ENCODE measurements at regions not wholly inside any gene's neighbourhood (a gene's known extent, or its start where the extent isn't known, plus 50 kb on each side); places are given as distances from the start of the nearest gene placed in this dataset.

- FAIRE-seq (no peak), DNase-seq (ENCODE audit: low read depth, low spot score) (no peak)
- dilution Hi-C loops (cut with MboI; ENCODE audit: extremely low pct_ligation_motif_present, low sequenced_read_pairs) = no loop called here
- H3K27ac ChIP-seq (ENCODE audit: control insufficient read depth, insufficient read depth, low read length) = no peak overlapping the region
- TF ChIP-seq EZH2 (IDR thresholded peaks at IDR 0.05; ENCODE audit: low read length) = no peak
- no peak for TF ChIP-seq CTCF (optimal IDR thresholded peaks at IDR 0.05 in 1 of 3, IDR thresholded peaks at IDR 0.05 in 1 of 3, conservative IDR thresholded peaks at IDR 0.05 in 1 of 3; ENCODE audit: extremely low read depth in 1 of 3, insufficient read depth in 2 of 3, low read length in 3 of 3)
- H3K9me3 ChIP-seq (ENCODE audit: control insufficient read depth, low read depth, low read length) = no peaks in the 10 kb centered on the region
- no peak overlapping the region for H3K9ac ChIP-seq (ENCODE audit: control insufficient read depth, extremely low read depth, insufficient read depth, low read length)
- H3K4me1 ChIP-seq (ENCODE audit: control insufficient read depth, extremely low read depth, insufficient read depth, low read length) = peaks cover 17% of the 10 kb centered on the region
- no peaks in the 10 kb centered on the region for H3K79me2 ChIP-seq (ENCODE audit: control insufficient read depth, insufficient read depth, low read length)
- H3K4me2 ChIP-seq (ENCODE audit: control insufficient read depth, extremely low read depth, insufficient read depth, low read depth, low read length) = no peak overlapping the region
- H3K36me3 ChIP-seq (ENCODE audit: control insufficient read depth in 2 of 2, extremely low read depth in 1 of 2, insufficient read depth in 2 of 2, low read length in 2 of 2) = no peaks in the 10 kb centered on the region
- no peaks in the 10 kb centered on the region for H3K27me3 ChIP-seq (ENCODE audit: control insufficient read depth, extremely low read depth, insufficient read depth, low read length)
- H3K9me1 ChIP-seq (ENCODE audit: control insufficient read depth, extremely low read depth, insufficient read depth, low read length) = no peaks in the 10 kb centered on the region
- H4K20me1 ChIP-seq (ENCODE audit: control insufficient read depth, extremely low read depth, insufficient read depth, low read length) = no peaks in the 10 kb centered on the region
- no peak overlapping the region for H3K4me3 ChIP-seq (ENCODE audit: control insufficient read depth in 2 of 3, extremely low read depth in 1 of 3, insufficient read depth in 2 of 3, low read depth in 1 of 3, low read length in 3 of 3)
- peak overlapping the region; percentile 51 for H2AFZ ChIP-seq (ENCODE audit: control insufficient read depth, low read length)
These were observed 136.2 kb upstream of the CCN2 start for GRCh38 chr6:132087391-132087790.

- H3K9me1 ChIP-seq (ENCODE audit: control insufficient read depth, extremely low read depth, insufficient read depth, low read length) = no peaks in the 10 kb centered on the region
- TF ChIP-seq CTCF (optimal IDR thresholded peaks at IDR 0.05 in 1 of 3, IDR thresholded peaks at IDR 0.05 in 1 of 3, conservative IDR thresholded peaks at IDR 0.05 in 1 of 3; ENCODE audit: extremely low read depth in 1 of 3, insufficient read depth in 2 of 3, low read length in 3 of 3) = no peak
- no peak for TF ChIP-seq EZH2 (IDR thresholded peaks at IDR 0.05; ENCODE audit: low read length)
- H3K9me3 ChIP-seq (ENCODE audit: control insufficient read depth, low read depth, low read length) = no peaks in the 10 kb centered on the region
- peak overlapping the region; percentile 77 for H2AFZ ChIP-seq (ENCODE audit: control insufficient read depth, low read length)
- H3K36me3 ChIP-seq (ENCODE audit: control insufficient read depth in 2 of 2, extremely low read depth in 1 of 2, insufficient read depth in 2 of 2, low read length in 2 of 2) = no peaks in the 10 kb centered on the region
- no peak overlapping the region for H3K9ac ChIP-seq (ENCODE audit: control insufficient read depth, extremely low read depth, insufficient read depth, low read length)
- H3K79me2 ChIP-seq (ENCODE audit: control insufficient read depth, insufficient read depth, low read length) = no peaks in the 10 kb centered on the region
- peaks cover 17% of the 10 kb centered on the region for H3K4me1 ChIP-seq (ENCODE audit: control insufficient read depth, extremely low read depth, insufficient read depth, low read length)
- no peak for DNase-seq (ENCODE audit: low read depth, low spot score)
- no peak overlapping the region for H3K4me2 ChIP-seq (ENCODE audit: control insufficient read depth, extremely low read depth, insufficient read depth, low read depth, low read length)
- FAIRE-seq = no peak
- H3K27me3 ChIP-seq (ENCODE audit: control insufficient read depth, extremely low read depth, insufficient read depth, low read length) = no peaks in the 10 kb centered on the region
- dilution Hi-C loops (cut with MboI; ENCODE audit: extremely low pct_ligation_motif_present, low sequenced_read_pairs) = no loop called here
- H3K4me3 ChIP-seq (ENCODE audit: control insufficient read depth in 2 of 3, extremely low read depth in 1 of 3, insufficient read depth in 2 of 3, low read depth in 1 of 3, low read length in 3 of 3) = no peak overlapping the region
- no peak overlapping the region for H3K27ac ChIP-seq (ENCODE audit: control insufficient read depth, insufficient read depth, low read length)
- no peaks in the 10 kb centered on the region for H4K20me1 ChIP-seq (ENCODE audit: control insufficient read depth, extremely low read depth, insufficient read depth, low read length)
These were observed 134.6 kb upstream of the CCN2 start for GRCh38 chr6:132085731-132086130.

All from keratinocyte (primary cell).